ENCODE measurements at regions not wholly inside any gene's neighbourhood (a gene's known extent, or its start where the extent isn't known, plus 50 kb on each side); places are given as distances from the start of the nearest gene placed in this dataset.
"Not testable (repeated sequence)": the region's sequence is repeated elsewhere in the genome, so short reads cannot be mapped to it uniquely, and the experiment has no call there.

GRCh38 chr21:22194986-22195385, 1196.8 kb downstream of the NCAM2 start:
- TF ChIP-seq CTCF (IDR thresholded peaks at IDR 0.05; ENCODE audit: insufficient read depth, low read depth, low read length); EZH2 (IDR thresholded peaks at IDR 0.05; ENCODE audit: insufficient read depth, low read length): not testable (repeated sequence)

Data from astrocyte (in vitro differentiated cells and primary cell).